ENCODE measurements at regions not wholly inside any gene's neighbourhood (a gene's known extent, or its start where the extent isn't known, plus 50 kb on each side); places are given as distances from the start of the nearest gene placed in this dataset.
"Not testable (repeated sequence)": the region's sequence is repeated elsewhere in the genome, so short reads cannot be mapped to it uniquely, and the experiment has no call there.

DNA sequence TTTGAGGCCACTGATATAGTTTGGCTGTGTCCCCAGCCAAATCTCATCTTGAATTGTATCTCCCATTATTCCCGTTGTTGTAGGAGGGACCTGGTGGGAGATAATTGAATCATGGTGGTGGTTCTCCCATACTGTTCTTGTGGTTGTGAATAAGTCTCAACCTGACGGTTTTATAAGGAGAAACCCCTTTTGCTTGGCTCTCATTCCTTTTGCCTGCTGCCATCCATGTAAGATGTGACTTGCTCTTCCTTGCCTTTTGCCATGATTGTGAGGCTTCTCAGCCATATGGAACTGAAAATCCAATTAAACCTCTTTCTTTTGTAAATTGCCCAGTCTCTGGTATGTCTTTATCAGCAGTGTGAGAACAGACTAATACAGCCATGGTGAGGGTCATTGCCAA lies 431.6 kb upstream of the ID2 start:
- not testable (repeated sequence) for TF ChIP-seq POLR2A, CTCF (IDR thresholded peaks at IDR 0.05)

Measured in adrenal gland (tissue), 5 donors.